HG02981 (cell line): ENCODE measurements at regions not wholly inside any gene's neighbourhood (a gene's known extent, or its start where the extent isn't known, plus 50 kb on each side); places are given as distances from the start of the nearest gene placed in this dataset.
"Not testable (repeated sequence)": the region's sequence is repeated elsewhere in the genome, so short reads cannot be mapped to it uniquely, and the experiment has no call there.

Experiments
- ATAC-seq: cut with Tn5 transposase; IDR thresholded peaks from one replicate; pipeline ENCODE4 v1.9.1; 2021; ENCODE audit warnings: mild to moderate bottlenecking, moderate library complexity; ENCODE audit not compliant: unreplicated experiment

GRCh38 chr1:244291236-244292201, 160.2 kb downstream of the ADSS2 start:
- ATAC-seq, result no peak

- no peak for ATAC-seq
Measured at GRCh38 chr1:244294599-244295224, 157.0 kb downstream of the ADSS2 start.

GRCh38 chr1:244296003-244296402, 155.7 kb downstream of the ADSS2 start:
- no peak for ATAC-seq

GRCh38 chr1:244296447-244296846, 155.3 kb downstream of the ADSS2 start:
- no peak for ATAC-seq

- ATAC-seq, result no peak
Measured at GRCh38 chr1:244297087-244297486, 154.6 kb downstream of the ADSS2 start.

- no peak for ATAC-seq
Measured at GRCh38 chr1:244297616-244298015, 154.1 kb downstream of the ADSS2 start.

GRCh38 chr1:244300029-244300375, 151.7 kb downstream of the ADSS2 start:
- not testable (repeated sequence) for ATAC-seq

GRCh38 chr1:244301595-244302130, 150.0 kb downstream of the ADSS2 start:
- ATAC-seq, result no peak

- ATAC-seq, result no peak
Measured at GRCh38 chr1:244302876-244303609, 148.7 kb downstream of the ADSS2 start.

GRCh38 chr1:244303610-244303969, 148.1 kb downstream of the ADSS2 start:
- ATAC-seq, result no peak

- no peak for ATAC-seq
Measured at GRCh38 chr1:244304156-244304555, 147.6 kb downstream of the ADSS2 start.

GRCh38 chr1:244304656-244305055, 147.1 kb downstream of the ADSS2 start:
- ATAC-seq, result no peak

- ATAC-seq, result no peak
Measured at GRCh38 chr1:244305776-244306341, 145.8 kb downstream of the ADSS2 start.

GRCh38 chr1:244306544-244306943, 145.2 kb downstream of the ADSS2 start:
- no peak for ATAC-seq

GRCh38 chr1:244309191-244309590, 142.5 kb downstream of the ADSS2 start:
- not testable (repeated sequence) for ATAC-seq

GRCh38 chr1:244311784-244312532, 139.8 kb downstream of the ADSS2 start:
- no peak for ATAC-seq

- no peak for ATAC-seq
Measured at GRCh38 chr1:244313346-244313745, 138.4 kb downstream of the ADSS2 start.

- ATAC-seq, result no peak
Measured at GRCh38 chr1:244314921-244315559, 136.7 kb downstream of the ADSS2 start.

GRCh38 chr1:244315996-244316395, 135.7 kb downstream of the ADSS2 start:
- no peak for ATAC-seq

GRCh38 chr1:244316407-244316806, 135.3 kb downstream of the ADSS2 start:
- no peak for ATAC-seq
